GM21717 (cell line): ENCODE measurements at regions not wholly inside any gene's neighbourhood (a gene's known extent, or its start where the extent isn't known, plus 50 kb on each side); places are given as distances from the start of the nearest gene placed in this dataset.
"Not testable (repeated sequence)": the region's sequence is repeated elsewhere in the genome, so short reads cannot be mapped to it uniquely, and the experiment has no call there.

ENCODE experiments used
- ATAC-seq: cut with Tn5 transposase; IDR thresholded peaks from one replicate; pipeline ENCODE4 v1.9.1; 2021; ENCODE audit warnings: mild to moderate bottlenecking, moderate library complexity; ENCODE audit not compliant: unreplicated experiment

GRCh38 chr18:22563164-22563583 lies 145.5 kb upstream of the CTAGE1 start:
- no peak for ATAC-seq

GRCh38 chr18:22564036-22564435 lies 146.3 kb upstream of the CTAGE1 start:
- ATAC-seq, result no peak

- no peak for ATAC-seq
Observed at GRCh38 chr18:22566703-22567420, 149.1 kb upstream of the CTAGE1 start.

GRCh38 chr18:22567794-22568193 lies 150.1 kb upstream of the CTAGE1 start:
- no peak for ATAC-seq

GRCh38 chr18:22570492-22570891 lies 152.8 kb upstream of the CTAGE1 start:
- ATAC-seq, result no peak

- no peak for ATAC-seq
Observed at GRCh38 chr18:22572341-22572740, 154.6 kb upstream of the CTAGE1 start.

- ATAC-seq, result no peak
Observed at GRCh38 chr18:22579271-22579670, 161.6 kb upstream of the CTAGE1 start.

GRCh38 chr18:22585333-22585732 lies 167.6 kb upstream of the CTAGE1 start:
- ATAC-seq, result no peak

- no peak for ATAC-seq
Observed at GRCh38 chr18:22585821-22586220, 168.1 kb upstream of the CTAGE1 start.

- ATAC-seq, result no peak
Observed at GRCh38 chr18:22591222-22591621, 173.5 kb upstream of the CTAGE1 start.

GRCh38 chr18:22594155-22594690 lies 176.5 kb upstream of the CTAGE1 start:
- no peak for ATAC-seq

- ATAC-seq, result no peak
Observed at GRCh38 chr18:22601481-22601880, 183.8 kb upstream of the CTAGE1 start.

- ATAC-seq, result not testable (repeated sequence)
Observed at GRCh38 chr18:22602456-22602855, 184.7 kb upstream of the CTAGE1 start.

GRCh38 chr18:22603902-22604301 lies 186.2 kb upstream of the CTAGE1 start:
- no peak for ATAC-seq

- ATAC-seq, result no peak
Observed at GRCh38 chr18:22604390-22604985, 186.8 kb upstream of the CTAGE1 start.

- ATAC-seq, result no peak
Observed at GRCh38 chr18:22604986-22605421, 187.3 kb upstream of the CTAGE1 start.

- ATAC-seq, result no peak
Observed at GRCh38 chr18:22605736-22606135, 188.0 kb upstream of the CTAGE1 start.

GRCh38 chr18:22606563-22607283 lies 189.0 kb upstream of the CTAGE1 start:
- no peak for ATAC-seq

- no peak for ATAC-seq
Observed at GRCh38 chr18:22607284-22607635, 189.5 kb upstream of the CTAGE1 start.

- no peak for ATAC-seq
Observed at GRCh38 chr18:22608847-22609246, 191.1 kb upstream of the CTAGE1 start.

GRCh38 chr18:22609642-22610041 lies 191.9 kb upstream of the CTAGE1 start:
- no peak for ATAC-seq
